HG03097 (cell line): ENCODE measurements at regions not wholly inside any gene's neighbourhood (a gene's known extent, or its start where the extent isn't known, plus 50 kb on each side); places are given as distances from the start of the nearest gene placed in this dataset.
"Not testable (repeated sequence)": the region's sequence is repeated elsewhere in the genome, so short reads cannot be mapped to it uniquely, and the experiment has no call there.

Source experiments
- ATAC-seq: cut with Tn5 transposase; IDR thresholded peaks from one replicate; pipeline ENCODE4 v1.9.1; 2021; ENCODE audit not compliant: unreplicated experiment, low FRiP score

GRCh38 chr2:187206471-187206870, 241.6 kb downstream of the CALCRL start:
- no peak for ATAC-seq

- ATAC-seq = no peak
Measured at GRCh38 chr2:187206071-187206470, 242.0 kb downstream of the CALCRL start.

- no peak for ATAC-seq
Measured at GRCh38 chr2:187198136-187198535, 249.9 kb downstream of the CALCRL start.

GRCh38 chr2:187194049-187194448, 254.0 kb downstream of the CALCRL start:
- peak; percentile 47 for ATAC-seq

GRCh38 chr2:187188783-187189631, 259.0 kb downstream of the CALCRL start:
- no peak for ATAC-seq

GRCh38 chr2:187187519-187187918, 260.5 kb downstream of the CALCRL start:
- ATAC-seq = no peak

- ATAC-seq = no peak
Measured at GRCh38 chr2:187180529-187180928, 267.5 kb downstream of the CALCRL start.

GRCh38 chr2:187178876-187179275, 269.2 kb downstream of the CALCRL start:
- ATAC-seq = not testable (repeated sequence)

- ATAC-seq = no peak
Measured at GRCh38 chr2:187177253-187177652, 270.8 kb downstream of the CALCRL start.

- ATAC-seq = no peak
Measured at GRCh38 chr2:187174582-187174981, 273.5 kb downstream of the CALCRL start.

GRCh38 chr2:187171318-187171717, 276.7 kb downstream of the CALCRL start:
- ATAC-seq = no peak

GRCh38 chr2:187169864-187170263, 278.2 kb downstream of the CALCRL start:
- ATAC-seq = no peak

GRCh38 chr2:187168720-187169713, 279.0 kb downstream of the CALCRL start:
- peak; percentile 51 for ATAC-seq

GRCh38 chr2:187167491-187167890, 280.6 kb downstream of the CALCRL start:
- no peak for ATAC-seq

- ATAC-seq = no peak
Measured at GRCh38 chr2:187165936-187166610, 282.0 kb downstream of the CALCRL start.

GRCh38 chr2:187158452-187158851, 289.6 kb downstream of the CALCRL start:
- no peak for ATAC-seq

GRCh38 chr2:187157046-187157445, 291.0 kb downstream of the CALCRL start:
- no peak for ATAC-seq

- ATAC-seq = no peak
Measured at GRCh38 chr2:187155476-187155875, 292.6 kb downstream of the CALCRL start.

- no peak for ATAC-seq
Measured at GRCh38 chr2:187150670-187151069, 297.4 kb downstream of the CALCRL start.

- no peak for ATAC-seq
Measured at GRCh38 chr2:187148059-187148714, 299.2 kb upstream of the ZSWIM2 start.
